Adrenal gland (tissue), 5 donors: ENCODE measurements at regions not wholly inside any gene's neighbourhood (a gene's known extent, or its start where the extent isn't known, plus 50 kb on each side); places are given as distances from the start of the nearest gene placed in this dataset.
"Not testable (repeated sequence)": the region's sequence is repeated elsewhere in the genome, so short reads cannot be mapped to it uniquely, and the experiment has no call there.

Experiments used
- POLR2A ChIP-seq, 2 donors: fragments of 450-650 bp; IDR thresholded peaks; one replicate each; pipeline ENCODE4 v1.6.1; 2017; ENCODE audit warnings: antibody characterized with exemption in 2 of 2, mild to moderate bottlenecking in 2 of 2, moderate library complexity in 1 of 2
- TF ChIP-seq, protein P1 (sequence below), 6 experiments: fragments of 450-650 bp in 4 of 6; fragments of 200-600 bp in 2 of 6; sonication (generic) in 1 of 6; IDR thresholded peaks; 1 replicate in 5 of 6; 2 replicates in 1 of 6; pipeline versions ENCODE4 v1.5.1 to v1.8.0; 2016 to 2021; ENCODE audit warnings: antibody characterized with exemption in 6 of 6, mild to moderate bottlenecking in 2 of 6, moderate library complexity in 1 of 6
- donor health status: DM: no; HTN: no; CAD: no.

DNA sequence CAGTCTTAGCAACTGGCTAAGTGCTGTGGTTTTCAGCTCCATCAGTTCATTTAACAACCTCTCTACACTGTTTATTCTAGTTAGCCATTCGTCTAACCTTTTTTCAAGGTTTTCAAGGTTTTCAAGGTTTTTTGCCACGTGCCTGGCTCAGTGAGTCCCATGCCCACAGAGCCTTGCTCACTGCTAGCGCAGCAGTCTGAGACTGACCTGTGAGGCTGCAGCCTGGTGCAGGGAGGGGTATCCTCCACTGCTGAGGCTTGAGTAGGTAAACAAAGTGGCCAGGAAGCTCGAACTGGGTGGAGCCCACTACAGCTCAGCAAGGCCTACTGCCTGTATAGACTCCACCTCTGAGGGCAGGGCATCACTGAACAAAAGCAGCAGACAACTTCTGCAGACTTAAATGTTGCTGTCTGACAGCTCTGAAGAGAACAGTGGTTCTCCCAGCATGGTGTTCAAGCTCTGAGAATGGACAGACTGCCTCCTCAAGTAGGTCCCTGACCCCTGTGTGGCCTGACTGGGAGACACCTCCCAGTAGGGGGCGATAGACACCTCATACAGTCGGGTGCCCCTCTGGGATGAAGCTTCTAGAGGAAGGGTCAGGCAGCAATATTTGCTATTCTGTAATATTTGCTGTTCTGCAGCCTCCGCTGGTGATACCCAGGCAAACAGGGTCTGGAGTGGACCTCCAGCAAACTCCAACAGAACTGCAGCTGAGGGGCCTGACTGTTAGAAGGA lies 424.7 kb upstream of the DDI1 start:
- TF ChIP-seq, protein P1, sequence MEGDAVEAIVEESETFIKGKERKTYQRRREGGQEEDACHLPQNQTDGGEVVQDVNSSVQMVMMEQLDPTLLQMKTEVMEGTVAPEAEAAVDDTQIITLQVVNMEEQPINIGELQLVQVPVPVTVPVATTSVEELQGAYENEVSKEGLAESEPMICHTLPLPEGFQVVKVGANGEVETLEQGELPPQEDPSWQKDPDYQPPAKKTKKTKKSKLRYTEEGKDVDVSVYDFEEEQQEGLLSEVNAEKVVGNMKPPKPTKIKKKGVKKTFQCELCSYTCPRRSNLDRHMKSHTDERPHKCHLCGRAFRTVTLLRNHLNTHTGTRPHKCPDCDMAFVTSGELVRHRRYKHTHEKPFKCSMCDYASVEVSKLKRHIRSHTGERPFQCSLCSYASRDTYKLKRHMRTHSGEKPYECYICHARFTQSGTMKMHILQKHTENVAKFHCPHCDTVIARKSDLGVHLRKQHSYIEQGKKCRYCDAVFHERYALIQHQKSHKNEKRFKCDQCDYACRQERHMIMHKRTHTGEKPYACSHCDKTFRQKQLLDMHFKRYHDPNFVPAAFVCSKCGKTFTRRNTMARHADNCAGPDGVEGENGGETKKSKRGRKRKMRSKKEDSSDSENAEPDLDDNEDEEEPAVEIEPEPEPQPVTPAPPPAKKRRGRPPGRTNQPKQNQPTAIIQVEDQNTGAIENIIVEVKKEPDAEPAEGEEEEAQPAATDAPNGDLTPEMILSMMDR (IDR thresholded peaks at IDR 0.05): not testable (repeated sequence)
- not testable (repeated sequence) for TF ChIP-seq POLR2A (IDR thresholded peaks at IDR 0.05)
